OCI-LY1 (cell line): ENCODE measurements at regions not wholly inside any gene's neighbourhood (a gene's known extent, or its start where the extent isn't known, plus 50 kb on each side); places are given as distances from the start of the nearest gene placed in this dataset.

Source experiments
- H2AFZ ChIP-seq: fragments of 200-600 bp; sonication (generic), shearing (Covaris generic); 2 replicates; pipeline ENCODE4 v1.6.0; 2014; ENCODE audit warnings: antibody characterized with exemption, mild to moderate bottlenecking, low read length
- H3F3A ChIP-seq: fragments of 200-600 bp; sonication (generic), shearing (Covaris generic); 2 replicates; pipeline ENCODE4 v1.6.0; 2014; ENCODE audit warnings: mild to moderate bottlenecking, antibody characterized with exemption, low read length, moderate library complexity; ENCODE audit not compliant: insufficient read depth
- H3K27ac ChIP-seq: fragments of 200-600 bp; sonication (generic); 2 replicates; pipeline ENCODE4 v1.5.1; 2014; ENCODE audit warnings: low read length, mixed run types, mild to moderate bottlenecking, low read depth; ENCODE audit not compliant: poor library complexity, severe bottlenecking
- H3K27me3 ChIP-seq: fragments of 200-600 bp; sonication (generic); 2 replicates; pipeline ENCODE4 v1.6.0; 2014; ENCODE audit warnings: antibody characterized with exemption, mild to moderate bottlenecking, low read length, moderate library complexity; ENCODE audit not compliant: insufficient read depth
- H3K36me3 ChIP-seq: fragments of 200-600 bp; sonication (generic); 2 replicates; pipeline ENCODE4 v1.6.1; 2014; ENCODE audit warnings: mild to moderate bottlenecking, antibody characterized with exemption, low read length, moderate library complexity, mixed read lengths; ENCODE audit not compliant: insufficient read depth
- H3K4me1 ChIP-seq: fragments of 200-600 bp; sonication (generic); 2 replicates; pipeline ENCODE4 v1.5.1; 2014; ENCODE audit warnings: mild to moderate bottlenecking, low read length, moderate library complexity; ENCODE audit not compliant: insufficient read depth, severe bottlenecking
- H3K4me2 ChIP-seq: fragments of 200-600 bp; sonication (generic), shearing (Covaris generic); 2 replicates; pipeline ENCODE4 v1.6.1; 2014; ENCODE audit warnings: low read length
- H3K4me3 ChIP-seq: fragments of 200-600 bp; sonication (generic); 2 replicates; pipeline ENCODE4 v1.5.1; 2014; ENCODE audit warnings: low read length, low read depth, mild to moderate bottlenecking, mixed read lengths; ENCODE audit not compliant: poor library complexity, severe bottlenecking
- H3K79me2 ChIP-seq: fragments of 200-600 bp; shearing (Covaris generic); 2 replicates; pipeline ENCODE4 v1.6.1; 2016; ENCODE audit warnings: mixed run types, low read length, mixed read lengths; ENCODE audit not compliant: insufficient read depth
- H3K9ac ChIP-seq: fragments of 200-600 bp; sonication (generic), shearing (Covaris generic); 2 replicates; pipeline ENCODE4 v1.6.1; 2014; ENCODE audit warnings: mild to moderate bottlenecking, low read length, mixed read lengths
- H3K9me2 ChIP-seq: fragments of 200-600 bp; sonication (generic), shearing (Covaris generic); 2 replicates; pipeline ENCODE4 v1.6.1; 2014; ENCODE audit warnings: low read depth, mild to moderate bottlenecking, low read length, mixed read lengths
- H3K9me3 ChIP-seq: fragments of 200-600 bp; shearing (Covaris generic); 2 replicates; pipeline ENCODE4 v1.6.1; 2014; ENCODE audit warnings: low read length, mixed read lengths
- H4K20me1 ChIP-seq: fragments of 200-600 bp; sonication (generic), shearing (Covaris generic); 2 replicates; pipeline ENCODE4 v1.6.0; 2016; ENCODE audit warnings: mild to moderate bottlenecking, low read length; ENCODE audit not compliant: insufficient read depth
- CTCF ChIP-seq: fragments of 200-600 bp; sonication (generic), shearing (Covaris generic); IDR thresholded peaks from 2 replicates; pipeline ENCODE4 v1.5.1; 2017; ENCODE audit warnings: mild to moderate bottlenecking, antibody characterized with exemption, low read length, moderate library complexity, mixed read lengths
- EZH2 ChIP-seq: fragments of 200-600 bp; sonication (generic), shearing (Covaris generic); IDR thresholded peaks from 2 replicates; pipeline ENCODE4 v1.8.0; 2017; ENCODE audit warnings: borderline replicate concordance, mixed run types, mild to moderate bottlenecking, antibody characterized with exemption, low read length, moderate library complexity, mixed read lengths

GRCh38 chr2:64303250-64303649, 150.7 kb upstream of the LGALSL start:
- H2AFZ ChIP-seq: no peak overlapping the region
- H3K27ac ChIP-seq: no peak overlapping the region
- no peaks in the 10 kb centered on the region for H3K27me3 ChIP-seq
- no peak for TF ChIP-seq EZH2
- TF ChIP-seq CTCF: no peak
- no peak overlapping the region for H3K4me3 ChIP-seq
- H3K9me3 ChIP-seq: no peaks in the 10 kb centered on the region
- H3K4me2 ChIP-seq: no peak overlapping the region
- H3K79me2 ChIP-seq: no peaks in the 10 kb centered on the region
- H3K9me2 ChIP-seq: no peaks in the 10 kb centered on the region
- no peaks in the 10 kb centered on the region for H3F3A ChIP-seq
- H3K9ac ChIP-seq: no peak overlapping the region
- H4K20me1 ChIP-seq: no peaks in the 10 kb centered on the region
- no peaks in the 10 kb centered on the region for H3K4me1 ChIP-seq
- no peaks in the 10 kb centered on the region for H3K36me3 ChIP-seq

- no peak overlapping the region for H3K27ac ChIP-seq
- no peak overlapping the region for H2AFZ ChIP-seq
- H3K79me2 ChIP-seq: no peaks in the 10 kb centered on the region
- no peak overlapping the region for H3K4me2 ChIP-seq
- no peaks in the 10 kb centered on the region for H3F3A ChIP-seq
- H3K9me2 ChIP-seq: no peaks in the 10 kb centered on the region
- no peaks in the 10 kb centered on the region for H4K20me1 ChIP-seq
- peaks cover 6% of the 10 kb centered on the region for H3K4me1 ChIP-seq
- no peak overlapping the region for H3K4me3 ChIP-seq
- no peaks in the 10 kb centered on the region for H3K27me3 ChIP-seq
- no peaks in the 10 kb centered on the region for H3K36me3 ChIP-seq
- TF ChIP-seq CTCF (no peak), EZH2 (no peak)
- no peaks in the 10 kb centered on the region for H3K9me3 ChIP-seq
- H3K9ac ChIP-seq: no peak overlapping the region
Observed at GRCh38 chr2:64307421-64307820, 146.5 kb upstream of the LGALSL start.

- no peak overlapping the region for H3K27ac ChIP-seq
- H3K9me3 ChIP-seq: no peaks in the 10 kb centered on the region
- no peaks in the 10 kb centered on the region for H3F3A ChIP-seq
- H3K9me2 ChIP-seq: no peaks in the 10 kb centered on the region
- H3K4me3 ChIP-seq: no peak overlapping the region
- H3K36me3 ChIP-seq: no peaks in the 10 kb centered on the region
- peaks cover 11% of the 10 kb centered on the region for H3K4me1 ChIP-seq
- TF ChIP-seq EZH2 (no peak), CTCF (no peak)
- H3K79me2 ChIP-seq: no peaks in the 10 kb centered on the region
- H3K9ac ChIP-seq: no peak overlapping the region
- no peaks in the 10 kb centered on the region for H3K27me3 ChIP-seq
- H3K4me2 ChIP-seq: no peak overlapping the region
- H4K20me1 ChIP-seq: no peaks in the 10 kb centered on the region
- no peak overlapping the region for H2AFZ ChIP-seq
Observed at GRCh38 chr2:64311191-64311910, 142.6 kb upstream of the LGALSL start.
